IMR-90 (cell line): ENCODE measurements at regions not wholly inside any gene's neighbourhood (a gene's known extent, or its start where the extent isn't known, plus 50 kb on each side); places are given as distances from the start of the nearest gene placed in this dataset.

Source experiments
- CTCF ChIP-seq: conservative IDR thresholded peaks from 2 replicates; pipeline ENCODE4 v1.5.1; 2012; ENCODE audit warnings: mild to moderate bottlenecking, low read depth, low read length, improper control_type of control experiment
- POLR2A ChIP-seq: IDR thresholded peaks from 2 replicates; pipeline ENCODE4 v1.6.1; 2012; ENCODE audit warnings: mild to moderate bottlenecking, low read depth, low read length

- TF ChIP-seq CTCF (no peak), POLR2A (no peak)
These were observed 67.3 kb upstream of the EED start for GRCh38 chr11:86177302-86177701.
